ENCODE measurements at regions not wholly inside any gene's neighbourhood (a gene's known extent, or its start where the extent isn't known, plus 50 kb on each side); places are given as distances from the start of the nearest gene placed in this dataset.

- ATAC-seq (ENCODE audit: insufficient read depth, low read depth) (no peak), DNase-seq (no peak)
- Histone ChIP-seq H3K27me3 (ENCODE audit: insufficient read depth, low read length, poor library complexity) (no peaks in the 10 kb centered on the region), H4K20me1 (ENCODE audit: insufficient read depth, low read length) (no peaks in the 10 kb centered on the region), H3K4me2 (ENCODE audit: insufficient read depth, low read length) (no peak overlapping the region), H3K79me2 (ENCODE audit: insufficient read depth, low read length) (no peaks in the 10 kb centered on the region), H3K9ac (ENCODE audit: low read depth, low read length) (no peak overlapping the region), H3K4me1 (ENCODE audit: insufficient read depth, low read length) (no peaks in the 10 kb centered on the region), H2AFZ (ENCODE audit: low read depth, low read length) (no peak overlapping the region), H3K36me3 (ENCODE audit: insufficient read depth, low read length) (no peaks in the 10 kb centered on the region), H3K27ac (ENCODE audit: low read length) (no peak overlapping the region), H3K9me3 (ENCODE audit: insufficient read depth, low read length, severe bottlenecking) (peaks cover 4% of the 10 kb centered on the region), H3K4me3 (ENCODE audit: low read depth in 1 of 2, low read length in 2 of 2) (no peak overlapping the region)
- no peak for TF ChIP-seq EZH2 (IDR thresholded peaks at IDR 0.05; ENCODE audit: borderline replicate concordance, low read depth, low read length, severe bottlenecking)
- TF ChIP-seq, protein P1, sequence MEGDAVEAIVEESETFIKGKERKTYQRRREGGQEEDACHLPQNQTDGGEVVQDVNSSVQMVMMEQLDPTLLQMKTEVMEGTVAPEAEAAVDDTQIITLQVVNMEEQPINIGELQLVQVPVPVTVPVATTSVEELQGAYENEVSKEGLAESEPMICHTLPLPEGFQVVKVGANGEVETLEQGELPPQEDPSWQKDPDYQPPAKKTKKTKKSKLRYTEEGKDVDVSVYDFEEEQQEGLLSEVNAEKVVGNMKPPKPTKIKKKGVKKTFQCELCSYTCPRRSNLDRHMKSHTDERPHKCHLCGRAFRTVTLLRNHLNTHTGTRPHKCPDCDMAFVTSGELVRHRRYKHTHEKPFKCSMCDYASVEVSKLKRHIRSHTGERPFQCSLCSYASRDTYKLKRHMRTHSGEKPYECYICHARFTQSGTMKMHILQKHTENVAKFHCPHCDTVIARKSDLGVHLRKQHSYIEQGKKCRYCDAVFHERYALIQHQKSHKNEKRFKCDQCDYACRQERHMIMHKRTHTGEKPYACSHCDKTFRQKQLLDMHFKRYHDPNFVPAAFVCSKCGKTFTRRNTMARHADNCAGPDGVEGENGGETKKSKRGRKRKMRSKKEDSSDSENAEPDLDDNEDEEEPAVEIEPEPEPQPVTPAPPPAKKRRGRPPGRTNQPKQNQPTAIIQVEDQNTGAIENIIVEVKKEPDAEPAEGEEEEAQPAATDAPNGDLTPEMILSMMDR (IDR thresholded peaks at IDR 0.05; ENCODE audit: borderline replicate concordance, extremely low read depth, low read length, poor library complexity, severe bottlenecking) = no peak
Observed at GRCh38 chr13:34391076-34391475, 551.0 kb upstream of the NBEA start.

GRCh38 chr13:34401696-34402095, 540.4 kb upstream of the NBEA start:
- H3K27me3 ChIP-seq (ENCODE audit: insufficient read depth, low read length, poor library complexity) = no peaks in the 10 kb centered on the region
- H3K4me2 ChIP-seq (ENCODE audit: insufficient read depth, low read length) = no peak overlapping the region
- H3K36me3 ChIP-seq (ENCODE audit: insufficient read depth, low read length) = no peaks in the 10 kb centered on the region
- H4K20me1 ChIP-seq (ENCODE audit: insufficient read depth, low read length) = no peaks in the 10 kb centered on the region
- ATAC-seq (ENCODE audit: insufficient read depth, low read depth) (no peak), DNase-seq (no peak)
- no peak overlapping the region for H3K4me3 ChIP-seq (ENCODE audit: low read depth in 1 of 2, low read length in 2 of 2)
- TF ChIP-seq, protein P1 (IDR thresholded peaks at IDR 0.05; ENCODE audit: borderline replicate concordance, extremely low read depth, low read length, poor library complexity, severe bottlenecking) = no peak
- no peak for TF ChIP-seq EZH2 (IDR thresholded peaks at IDR 0.05; ENCODE audit: borderline replicate concordance, low read depth, low read length, severe bottlenecking)
- no peak overlapping the region for H3K27ac ChIP-seq (ENCODE audit: low read length)
- no peaks in the 10 kb centered on the region for H3K79me2 ChIP-seq (ENCODE audit: insufficient read depth, low read length)
- no peaks in the 10 kb centered on the region for H3K9me3 ChIP-seq (ENCODE audit: insufficient read depth, low read length, severe bottlenecking)
- no peak overlapping the region for H2AFZ ChIP-seq (ENCODE audit: low read depth, low read length)
- H3K4me1 ChIP-seq (ENCODE audit: insufficient read depth, low read length) = no peaks in the 10 kb centered on the region
- H3K9ac ChIP-seq (ENCODE audit: low read depth, low read length) = no peak overlapping the region

- TF ChIP-seq EZH2 (IDR thresholded peaks at IDR 0.05; ENCODE audit: borderline replicate concordance, low read depth, low read length, severe bottlenecking) = no peak
- TF ChIP-seq, protein P1 (IDR thresholded peaks at IDR 0.05; ENCODE audit: borderline replicate concordance, extremely low read depth, low read length, poor library complexity, severe bottlenecking) = no peak
- Histone ChIP-seq H3K27ac (ENCODE audit: low read length) (no peak overlapping the region), H3K4me3 (ENCODE audit: low read depth in 1 of 2, low read length in 2 of 2) (no peak overlapping the region)
Observed at GRCh38 chr13:34405410-34406181, 536.5 kb upstream of the NBEA start.

More at GRCh38 chr13:34405410-34406181, 536.5 kb upstream of the NBEA start:
- no peaks in the 10 kb centered on the region for H4K20me1 ChIP-seq (ENCODE audit: insufficient read depth, low read length)
- no peak overlapping the region for H3K4me2 ChIP-seq (ENCODE audit: insufficient read depth, low read length)
- H3K9me3 ChIP-seq (ENCODE audit: insufficient read depth, low read length, severe bottlenecking) = no peaks in the 10 kb centered on the region
- H2AFZ ChIP-seq (ENCODE audit: low read depth, low read length) = no peak overlapping the region
- no peaks in the 10 kb centered on the region for H3K79me2 ChIP-seq (ENCODE audit: insufficient read depth, low read length)
- no peak for ATAC-seq (ENCODE audit: insufficient read depth, low read depth)
- H3K4me1 ChIP-seq (ENCODE audit: insufficient read depth, low read length) = no peaks in the 10 kb centered on the region
- no peak overlapping the region for H3K9ac ChIP-seq (ENCODE audit: low read depth, low read length)
- no peaks in the 10 kb centered on the region for H3K36me3 ChIP-seq (ENCODE audit: insufficient read depth, low read length)
- no peak for DNase-seq
- no peaks in the 10 kb centered on the region for H3K27me3 ChIP-seq (ENCODE audit: insufficient read depth, low read length, poor library complexity)

Data from DND-41 (cell line).